ENCODE measurements at regions not wholly inside any gene's neighbourhood (a gene's known extent, or its start where the extent isn't known, plus 50 kb on each side); places are given as distances from the start of the nearest gene placed in this dataset.

DNA sequence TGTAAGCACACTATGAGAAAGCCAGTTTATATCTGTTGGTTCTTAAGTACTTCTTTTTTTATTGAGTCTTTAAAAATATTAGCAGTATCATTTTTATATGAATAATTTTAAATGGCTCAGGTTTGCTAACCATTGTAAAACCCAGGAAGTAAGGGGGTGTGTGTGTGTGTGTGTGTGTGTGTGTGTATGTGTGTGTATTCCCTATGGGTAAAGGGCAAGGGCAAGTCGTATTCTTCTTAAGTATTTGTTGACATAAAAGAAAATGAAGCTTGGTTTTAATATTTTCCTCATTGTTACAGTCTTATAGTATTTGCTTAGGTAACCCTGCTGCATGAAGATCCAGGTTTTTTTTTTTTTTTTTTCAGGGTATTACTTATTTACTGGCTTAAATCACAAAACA, 495.0 kb upstream of the B3GALT2 start:
- Histone ChIP-seq H3K36me3 (ENCODE audit: control insufficient read depth, insufficient read depth, low read length) (no peaks in the 10 kb centered on the region), H3K4me3 (ENCODE audit: insufficient read depth, low read depth, low read length, poor library complexity, severe bottlenecking) (no peak overlapping the region), H3K9me3 (ENCODE audit: control insufficient read depth, low read length) (no peaks in the 10 kb centered on the region), H3K27ac (ENCODE audit: insufficient read depth, low read length, poor library complexity, severe bottlenecking) (no peak overlapping the region), H3K4me1 (ENCODE audit: control insufficient read depth, insufficient read depth, low read length, poor library complexity, severe bottlenecking) (no peaks in the 10 kb centered on the region), H3K27me3 (replicated peaks; ENCODE audit: control insufficient read depth, insufficient read depth, low read length, poor library complexity, severe bottlenecking) (no peaks in the 10 kb centered on the region)
- no peak for DNase-seq

GRCh38 chr1:193680924-193681316, 494.5 kb upstream of the B3GALT2 start:
- Histone ChIP-seq H3K27me3 (replicated peaks; ENCODE audit: control insufficient read depth, insufficient read depth, low read length, poor library complexity, severe bottlenecking) (no peaks in the 10 kb centered on the region), H3K36me3 (ENCODE audit: control insufficient read depth, insufficient read depth, low read length) (no peaks in the 10 kb centered on the region), H3K27ac (ENCODE audit: insufficient read depth, low read length, poor library complexity, severe bottlenecking) (no peak overlapping the region), H3K4me1 (ENCODE audit: control insufficient read depth, insufficient read depth, low read length, poor library complexity, severe bottlenecking) (no peaks in the 10 kb centered on the region), H3K9me3 (ENCODE audit: control insufficient read depth, low read length) (no peaks in the 10 kb centered on the region), H3K4me3 (ENCODE audit: insufficient read depth, low read depth, low read length, poor library complexity, severe bottlenecking) (no peak overlapping the region)
- no peak for DNase-seq

GRCh38 chr1:193680247-193680923, 494.0 kb upstream of the B3GALT2 start:
- H3K4me1 ChIP-seq (ENCODE audit: control insufficient read depth, insufficient read depth, low read length, poor library complexity, severe bottlenecking): no peaks in the 10 kb centered on the region
- no peaks in the 10 kb centered on the region for H3K36me3 ChIP-seq (ENCODE audit: control insufficient read depth, insufficient read depth, low read length)
- DNase-seq: no peak
- no peaks in the 10 kb centered on the region for H3K27me3 ChIP-seq (replicated peaks; ENCODE audit: control insufficient read depth, insufficient read depth, low read length, poor library complexity, severe bottlenecking)
- no peak overlapping the region for H3K27ac ChIP-seq (ENCODE audit: insufficient read depth, low read length, poor library complexity, severe bottlenecking)
- no peaks in the 10 kb centered on the region for H3K9me3 ChIP-seq (ENCODE audit: control insufficient read depth, low read length)
- no peak overlapping the region for H3K4me3 ChIP-seq (ENCODE audit: insufficient read depth, low read depth, low read length, poor library complexity, severe bottlenecking)

- Histone ChIP-seq H3K4me3 (ENCODE audit: insufficient read depth, low read depth, low read length, poor library complexity, severe bottlenecking) (no peak overlapping the region), H3K27me3 (replicated peaks; ENCODE audit: control insufficient read depth, insufficient read depth, low read length, poor library complexity, severe bottlenecking) (no peaks in the 10 kb centered on the region), H3K9me3 (ENCODE audit: control insufficient read depth, low read length) (no peaks in the 10 kb centered on the region), H3K4me1 (ENCODE audit: control insufficient read depth, insufficient read depth, low read length, poor library complexity, severe bottlenecking) (no peaks in the 10 kb centered on the region), H3K36me3 (ENCODE audit: control insufficient read depth, insufficient read depth, low read length) (no peaks in the 10 kb centered on the region), H3K27ac (ENCODE audit: insufficient read depth, low read length, poor library complexity, severe bottlenecking) (no peak overlapping the region)
- DNase-seq: no peak
These were observed 491.5 kb upstream of the B3GALT2 start for GRCh38 chr1:193677874-193678273.

- H3K27me3 ChIP-seq (replicated peaks; ENCODE audit: control insufficient read depth, insufficient read depth, low read length, poor library complexity, severe bottlenecking): no peaks in the 10 kb centered on the region
- no peak overlapping the region for H3K4me3 ChIP-seq (ENCODE audit: insufficient read depth, low read depth, low read length, poor library complexity, severe bottlenecking)
- H3K27ac ChIP-seq (ENCODE audit: insufficient read depth, low read length, poor library complexity, severe bottlenecking): no peak overlapping the region
- DNase-seq: no peak
- H3K36me3 ChIP-seq (ENCODE audit: control insufficient read depth, insufficient read depth, low read length): no peaks in the 10 kb centered on the region
- no peaks in the 10 kb centered on the region for H3K9me3 ChIP-seq (ENCODE audit: control insufficient read depth, low read length)
- no peaks in the 10 kb centered on the region for H3K4me1 ChIP-seq (ENCODE audit: control insufficient read depth, insufficient read depth, low read length, poor library complexity, severe bottlenecking)
These were observed 490.7 kb upstream of the B3GALT2 start for GRCh38 chr1:193676996-193677549.

- Histone ChIP-seq H3K27me3 (replicated peaks; ENCODE audit: control insufficient read depth, insufficient read depth, low read length, poor library complexity, severe bottlenecking) (no peaks in the 10 kb centered on the region), H3K4me1 (ENCODE audit: control insufficient read depth, insufficient read depth, low read length, poor library complexity, severe bottlenecking) (no peaks in the 10 kb centered on the region), H3K27ac (ENCODE audit: insufficient read depth, low read length, poor library complexity, severe bottlenecking) (no peak overlapping the region), H3K36me3 (ENCODE audit: control insufficient read depth, insufficient read depth, low read length) (no peaks in the 10 kb centered on the region), H3K9me3 (ENCODE audit: control insufficient read depth, low read length) (no peaks in the 10 kb centered on the region), H3K4me3 (ENCODE audit: insufficient read depth, low read depth, low read length, poor library complexity, severe bottlenecking) (no peak overlapping the region)
- no peak for DNase-seq
These were observed 488.0 kb upstream of the B3GALT2 start for GRCh38 chr1:193674292-193674944.

DNA sequence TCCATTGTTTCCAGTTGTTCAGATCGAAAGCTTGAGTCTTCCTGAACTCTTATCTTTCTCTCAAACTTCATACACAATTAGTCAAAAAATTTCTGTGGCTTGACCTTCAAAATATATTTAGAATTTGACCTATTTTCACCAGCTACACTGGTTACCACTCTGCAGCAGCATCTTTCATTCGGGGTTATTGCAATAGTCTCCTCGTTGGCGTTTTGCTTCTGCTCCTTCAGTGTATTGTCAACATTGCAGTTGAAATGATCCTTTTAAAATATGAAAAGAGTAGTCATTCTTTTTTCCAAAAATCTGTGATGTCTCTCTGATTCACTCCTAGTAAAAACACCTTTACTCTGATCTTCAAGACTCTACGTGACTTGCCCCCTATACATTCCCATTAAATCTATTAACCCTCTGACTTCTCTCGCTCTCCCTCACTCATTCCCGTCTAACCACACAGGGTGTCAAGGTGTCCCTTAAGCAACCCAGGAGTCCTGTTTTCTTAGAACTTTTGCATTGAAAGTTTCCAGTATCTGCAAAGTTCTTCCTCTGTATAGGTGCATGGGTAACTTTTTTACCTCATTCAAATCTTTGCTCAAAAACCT, 480.2 kb upstream of the B3GALT2 start:
- Histone ChIP-seq H3K27me3 (replicated peaks; ENCODE audit: control insufficient read depth, insufficient read depth, low read length, poor library complexity, severe bottlenecking) (no peaks in the 10 kb centered on the region), H3K36me3 (ENCODE audit: control insufficient read depth, insufficient read depth, low read length) (no peaks in the 10 kb centered on the region), H3K27ac (ENCODE audit: insufficient read depth, low read length, poor library complexity, severe bottlenecking) (no peak overlapping the region), H3K9me3 (ENCODE audit: control insufficient read depth, low read length) (no peaks in the 10 kb centered on the region), H3K4me1 (ENCODE audit: control insufficient read depth, insufficient read depth, low read length, poor library complexity, severe bottlenecking) (no peaks in the 10 kb centered on the region), H3K4me3 (ENCODE audit: insufficient read depth, low read depth, low read length, poor library complexity, severe bottlenecking) (no peak overlapping the region)
- DNase-seq: no peak

- no peaks in the 10 kb centered on the region for H3K36me3 ChIP-seq (ENCODE audit: control insufficient read depth, insufficient read depth, low read length)
- no peaks in the 10 kb centered on the region for H3K4me1 ChIP-seq (ENCODE audit: control insufficient read depth, insufficient read depth, low read length, poor library complexity, severe bottlenecking)
- H3K27ac ChIP-seq (ENCODE audit: insufficient read depth, low read length, poor library complexity, severe bottlenecking): no peak overlapping the region
- no peaks in the 10 kb centered on the region for H3K27me3 ChIP-seq (replicated peaks; ENCODE audit: control insufficient read depth, insufficient read depth, low read length, poor library complexity, severe bottlenecking)
- H3K4me3 ChIP-seq (ENCODE audit: insufficient read depth, low read depth, low read length, poor library complexity, severe bottlenecking): no peak overlapping the region
- DNase-seq: no peak
- no peaks in the 10 kb centered on the region for H3K9me3 ChIP-seq (ENCODE audit: control insufficient read depth, low read length)
These were observed 477.6 kb upstream of the B3GALT2 start for GRCh38 chr1:193663965-193664364.

DNA sequence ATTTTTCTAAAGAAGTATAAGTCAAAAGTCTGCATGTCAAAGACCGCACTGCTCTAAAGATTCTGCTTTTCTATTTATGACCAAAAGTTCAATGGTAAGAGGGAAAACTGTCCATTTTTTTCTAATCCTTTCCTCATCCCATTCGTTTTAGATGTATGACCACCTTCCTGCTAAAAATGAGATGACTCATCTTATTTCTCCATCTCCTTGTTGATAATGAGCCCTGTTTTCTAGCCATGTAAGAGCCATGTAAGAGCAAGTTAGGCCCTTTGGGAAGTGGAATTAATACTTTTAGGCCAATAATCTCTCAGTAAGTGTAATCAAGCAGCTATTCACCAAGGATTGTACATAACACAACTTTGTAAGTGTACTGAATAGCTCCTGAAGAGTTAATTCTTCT, 475.6 kb upstream of the B3GALT2 start:
- DNase-seq: no peak
- no peak overlapping the region for H3K27ac ChIP-seq (ENCODE audit: insufficient read depth, low read length, poor library complexity, severe bottlenecking)
- H3K9me3 ChIP-seq (ENCODE audit: control insufficient read depth, low read length): no peaks in the 10 kb centered on the region
- H3K36me3 ChIP-seq (ENCODE audit: control insufficient read depth, insufficient read depth, low read length): no peaks in the 10 kb centered on the region
- no peak overlapping the region for H3K4me3 ChIP-seq (ENCODE audit: insufficient read depth, low read depth, low read length, poor library complexity, severe bottlenecking)
- no peaks in the 10 kb centered on the region for H3K4me1 ChIP-seq (ENCODE audit: control insufficient read depth, insufficient read depth, low read length, poor library complexity, severe bottlenecking)
- no peaks in the 10 kb centered on the region for H3K27me3 ChIP-seq (replicated peaks; ENCODE audit: control insufficient read depth, insufficient read depth, low read length, poor library complexity, severe bottlenecking)

GRCh38 chr1:193661385-193661784, 475.0 kb upstream of the B3GALT2 start:
- Histone ChIP-seq H3K4me3 (ENCODE audit: insufficient read depth, low read depth, low read length, poor library complexity, severe bottlenecking) (no peak overlapping the region), H3K4me1 (ENCODE audit: control insufficient read depth, insufficient read depth, low read length, poor library complexity, severe bottlenecking) (no peaks in the 10 kb centered on the region)
- no peak for DNase-seq

More at GRCh38 chr1:193661385-193661784, 475.0 kb upstream of the B3GALT2 start:
- Histone ChIP-seq H3K27ac (ENCODE audit: insufficient read depth, low read length, poor library complexity, severe bottlenecking) (no peak overlapping the region), H3K9me3 (ENCODE audit: control insufficient read depth, low read length) (no peaks in the 10 kb centered on the region), H3K27me3 (replicated peaks; ENCODE audit: control insufficient read depth, insufficient read depth, low read length, poor library complexity, severe bottlenecking) (no peaks in the 10 kb centered on the region), H3K36me3 (ENCODE audit: control insufficient read depth, insufficient read depth, low read length) (no peaks in the 10 kb centered on the region)
